IPS-NIHi7 (cell line): ENCODE measurements at regions not wholly inside any gene's neighbourhood (a gene's known extent, or its start where the extent isn't known, plus 50 kb on each side); places are given as distances from the start of the nearest gene placed in this dataset.

Experiments
- DNase-seq: peaks from one replicate; pipeline ENCODE4 v3.0.0; 2012; ENCODE audit warnings: mixed read lengths; ENCODE audit errors: extremely low spot score

- DNase-seq = no peak
These were observed 59.2 kb upstream of the RPS6KA3 start for GRCh38 chrX:20325786-20326388.

GRCh38 chrX:20322887-20323286, 56.2 kb upstream of the RPS6KA3 start:
- no peak for DNase-seq

- DNase-seq = no peak
These were observed 53.9 kb upstream of the RPS6KA3 start for GRCh38 chrX:20320461-20321159.

- DNase-seq = no peak
These were observed 52.3 kb upstream of the RPS6KA3 start for GRCh38 chrX:20319054-20319453.

- DNase-seq = no peak
These were observed 51.2 kb upstream of the RPS6KA3 start for GRCh38 chrX:20317873-20318272.
